Endodermal cell (in vitro differentiated cells): ENCODE measurements at regions not wholly inside any gene's neighbourhood (a gene's known extent, or its start where the extent isn't known, plus 50 kb on each side); places are given as distances from the start of the nearest gene placed in this dataset.

Experiments
- DNase-seq: peaks from one replicate; pipeline ENCODE4 v3.0.0-alpha.2; 2017
- H3K27ac ChIP-seq: 2 replicates; pipeline ENCODE4 v1.5.1; 2013; ENCODE audit warnings: mild to moderate bottlenecking, low read depth, low read length, moderate library complexity
- H3K27me3 ChIP-seq: 2 replicates; pipeline ENCODE4 v1.6.1; 2013; ENCODE audit warnings: mild to moderate bottlenecking, low read length, moderate library complexity; ENCODE audit not compliant: insufficient read depth, control insufficient read depth, poor library complexity, severe bottlenecking
- H3K36me3 ChIP-seq: 2 replicates; pipeline ENCODE4 v1.7.0; 2013; ENCODE audit warnings: mild to moderate bottlenecking, low read length, moderate library complexity; ENCODE audit not compliant: control insufficient read depth, insufficient read depth
- H3K4me1 ChIP-seq: one replicate; pipeline ENCODE4 v1.7.0; 2013; ENCODE audit warnings: low read length; ENCODE audit not compliant: control insufficient read depth, insufficient read depth
- H3K4me3 ChIP-seq: 2 replicates; pipeline ENCODE4 v1.5.1; 2013; ENCODE audit warnings: mild to moderate bottlenecking, low read length, moderate library complexity
- H3K9ac ChIP-seq: 2 replicates; pipeline ENCODE4 v1.6.1; 2013; ENCODE audit warnings: mild to moderate bottlenecking, low read length, moderate library complexity; ENCODE audit not compliant: poor library complexity, severe bottlenecking; ENCODE audit errors: extremely low read depth
- H3K9me3 ChIP-seq: 2 replicates; pipeline ENCODE4 v1.6.1; 2013; ENCODE audit warnings: mild to moderate bottlenecking, low read length, moderate library complexity; ENCODE audit not compliant: control insufficient read depth
- H3K27ac Mint-ChIP-seq: 2 replicates; pipeline ENCODE4 v1.8.0; 2020; ENCODE audit warnings: mixed read lengths
- H3K27me3 Mint-ChIP-seq: 2 replicates; pipeline ENCODE4 v1.8.0; 2021; ENCODE audit warnings: mild to moderate bottlenecking, mixed read lengths; ENCODE audit not compliant: insufficient read depth
- H3K36me3 Mint-ChIP-seq: 2 replicates; pipeline ENCODE4 v1.8.0; 2020; ENCODE audit warnings: low read depth, mixed read lengths
- H3K4me1 Mint-ChIP-seq: 2 replicates; pipeline ENCODE4 v1.8.0; 2020; ENCODE audit warnings: mixed read lengths
- H3K4me3 Mint-ChIP-seq: 2 replicates; pipeline ENCODE4 v1.8.0; 2020; ENCODE audit warnings: mild to moderate bottlenecking, moderate library complexity, mixed read lengths
- H3K9me3 Mint-ChIP-seq: 2 replicates; pipeline ENCODE4 v1.8.0; 2020; ENCODE audit warnings: mild to moderate bottlenecking, mixed read lengths
- CTCF ChIP-seq: fragments of 200-600 bp; sonication (generic); conservative IDR thresholded peaks from 2 replicates; pipeline ENCODE4 v1.5.0; 2021; ENCODE audit warnings: antibody characterized with exemption, mild to moderate bottlenecking
- WGBS, 2 experiments: methylation state at CpG; one replicate each; pipeline versions ENCODE4 v1.1.5 to v1.1.7; 2013; ENCODE audit warnings: missing lambda C conversion rate in 2 of 2, mixed read lengths in 1 of 2; ENCODE audit not compliant: insufficient coverage in 1 of 2, insufficient read length in 1 of 2; 5-methylcytosine and 5-hydroxymethylcytosine counted together

GRCh38 chr13:109297628-109298027 is 488.8 kb downstream of the IRS2 start:
- H3K36me3 Mint-ChIP-seq = no peaks in the 10 kb centered on the region
- TF ChIP-seq CTCF = no peak

DNA sequence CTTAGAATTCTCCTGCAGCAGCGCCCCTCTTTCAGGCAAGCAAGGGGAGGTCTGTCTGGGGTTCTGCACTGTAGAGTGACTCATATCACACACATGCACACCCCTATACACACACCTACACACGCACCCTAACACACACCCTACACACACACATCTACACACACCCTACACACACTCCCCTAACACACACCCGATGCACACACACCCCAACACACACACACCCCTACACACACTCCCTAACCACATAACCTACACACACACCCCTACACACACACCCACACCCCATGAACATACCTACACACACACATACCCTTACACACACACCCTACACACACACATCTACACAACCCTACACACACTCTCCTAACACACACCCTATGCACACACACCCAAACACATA is 493.2 kb downstream of the IRS2 start:
- H3K4me3 Mint-ChIP-seq = no peak overlapping the region
- DNase-seq = no peak
- H3K27ac Mint-ChIP-seq = no peak overlapping the region
- Histone ChIP-seq H3K4me3 (no peak overlapping the region), H3K36me3 (no peaks in the 10 kb centered on the region), H3K9me3 (peaks cover 29% of the 10 kb centered on the region), H3K27ac (no peak overlapping the region), H3K4me1 (no peaks in the 10 kb centered on the region), H3K9ac (no peak overlapping the region), H3K27me3 (no peaks in the 10 kb centered on the region)
- TF ChIP-seq CTCF = no peak
- no peaks in the 10 kb centered on the region for H3K4me1 Mint-ChIP-seq
- H3K9me3 Mint-ChIP-seq = peaks cover 3% of the 10 kb centered on the region
- no peaks in the 10 kb centered on the region for H3K27me3 Mint-ChIP-seq
- H3K36me3 Mint-ChIP-seq = no peaks in the 10 kb centered on the region
- WGBS, 2 experiments = 78 to 92% methylated on average over 2 to 3 of the region's 3 CpGs

More at GRCh38 chr13:109297628-109298027, 488.8 kb downstream of the IRS2 start:
- H3K27me3 ChIP-seq = no peaks in the 10 kb centered on the region
- no peaks in the 10 kb centered on the region for H3K36me3 ChIP-seq
- 98% methylated on average over 2 of the region's 2 CpGs; no CpG with 5 or more reads in 1 of the 2 experiments for WGBS, 2 experiments
- H3K27ac ChIP-seq = no peak overlapping the region
- no peak overlapping the region for H3K4me3 Mint-ChIP-seq
- H3K9me3 ChIP-seq = peaks cover 29% of the 10 kb centered on the region
- no peak overlapping the region for H3K4me3 ChIP-seq
- no peaks in the 10 kb centered on the region for H3K4me1 ChIP-seq
- no peaks in the 10 kb centered on the region for H3K4me1 Mint-ChIP-seq
- no peak for DNase-seq
- H3K27ac Mint-ChIP-seq = no peak overlapping the region
- peaks cover 3% of the 10 kb centered on the region for H3K9me3 Mint-ChIP-seq
- H3K9ac ChIP-seq = no peak overlapping the region
- H3K27me3 Mint-ChIP-seq = no peaks in the 10 kb centered on the region

- no peaks in the 10 kb centered on the region for H3K4me1 Mint-ChIP-seq
- no peak overlapping the region for H3K4me3 Mint-ChIP-seq
- no peak overlapping the region for H3K27ac Mint-ChIP-seq
- TF ChIP-seq CTCF = no peak
- Histone ChIP-seq H3K9me3 (no peaks in the 10 kb centered on the region), H3K36me3 (no peaks in the 10 kb centered on the region), H3K4me1 (no peaks in the 10 kb centered on the region), H3K27me3 (no peaks in the 10 kb centered on the region), H3K27ac (no peak overlapping the region), H3K4me3 (no peak overlapping the region), H3K9ac (no peak overlapping the region)
- no peak for DNase-seq
- no peaks in the 10 kb centered on the region for H3K9me3 Mint-ChIP-seq
- H3K27me3 Mint-ChIP-seq = no peaks in the 10 kb centered on the region
- no peaks in the 10 kb centered on the region for H3K36me3 Mint-ChIP-seq
- WGBS, 2 experiments = 89 to 93% methylated on average over 5 to 6 of the region's 6 CpGs
Measured at GRCh38 chr13:109288151-109288709, 498.2 kb downstream of the IRS2 start.
